IMR-90 (cell line): ENCODE measurements at regions not wholly inside any gene's neighbourhood (a gene's known extent, or its start where the extent isn't known, plus 50 kb on each side); places are given as distances from the start of the nearest gene placed in this dataset.

Experiments used
- BHLHE40 ChIP-seq: fragments of 150-350 bp; IDR thresholded peaks from 2 replicates; pipeline ENCODE4 v1.6.1; 2016; ENCODE audit warnings: mild to moderate bottlenecking, low read depth, low read length
- CEBPB ChIP-seq: IDR thresholded peaks from 2 replicates; pipeline ENCODE4 v1.6.1; 2012; ENCODE audit warnings: low read depth, low read length, improper control_type of control experiment
- FOS ChIP-seq: fragments of 150-350 bp; IDR thresholded peaks from 2 replicates; pipeline ENCODE4 v1.6.1; 2016; ENCODE audit warnings: low read depth, low read length
- MAFK ChIP-seq: IDR thresholded peaks from 2 replicates; pipeline ENCODE4 v1.6.1; 2012; ENCODE audit warnings: low read depth, low read length, improper control_type of control experiment
- MAZ ChIP-seq: IDR thresholded peaks from 2 replicates; pipeline ENCODE4 v1.6.1; 2012; ENCODE audit warnings: low read depth, mild to moderate bottlenecking, low read length, improper control_type of control experiment, moderate library complexity, borderline replicate concordance
- POLR2A ChIP-seq: IDR thresholded peaks from 2 replicates; pipeline ENCODE4 v1.6.1; 2012; ENCODE audit warnings: mild to moderate bottlenecking, low read depth, low read length
- RCOR1 ChIP-seq: IDR thresholded peaks from 2 replicates; pipeline ENCODE4 v1.6.1; 2012; ENCODE audit warnings: mild to moderate bottlenecking, low read length, improper control_type of control experiment; ENCODE audit not compliant: insufficient replicate concordance
- RFX5 ChIP-seq: IDR thresholded peaks from 2 replicates; pipeline ENCODE4 v1.8.0; 2012; ENCODE audit warnings: low read depth, mild to moderate bottlenecking, low read length, moderate library complexity
- SMC3 ChIP-seq: fragments of 150-350 bp; IDR thresholded peaks from 2 replicates; pipeline ENCODE4 v1.6.1; 2016; ENCODE audit warnings: low read depth, mild to moderate bottlenecking, antibody characterized with exemption, low read length, moderate library complexity
- TF ChIP-seq, protein P1 (sequence below): conservative IDR thresholded peaks from 2 replicates; pipeline ENCODE4 v1.5.1; 2012; ENCODE audit warnings: mild to moderate bottlenecking, low read depth, low read length, improper control_type of control experiment

- TF ChIP-seq, protein P1, sequence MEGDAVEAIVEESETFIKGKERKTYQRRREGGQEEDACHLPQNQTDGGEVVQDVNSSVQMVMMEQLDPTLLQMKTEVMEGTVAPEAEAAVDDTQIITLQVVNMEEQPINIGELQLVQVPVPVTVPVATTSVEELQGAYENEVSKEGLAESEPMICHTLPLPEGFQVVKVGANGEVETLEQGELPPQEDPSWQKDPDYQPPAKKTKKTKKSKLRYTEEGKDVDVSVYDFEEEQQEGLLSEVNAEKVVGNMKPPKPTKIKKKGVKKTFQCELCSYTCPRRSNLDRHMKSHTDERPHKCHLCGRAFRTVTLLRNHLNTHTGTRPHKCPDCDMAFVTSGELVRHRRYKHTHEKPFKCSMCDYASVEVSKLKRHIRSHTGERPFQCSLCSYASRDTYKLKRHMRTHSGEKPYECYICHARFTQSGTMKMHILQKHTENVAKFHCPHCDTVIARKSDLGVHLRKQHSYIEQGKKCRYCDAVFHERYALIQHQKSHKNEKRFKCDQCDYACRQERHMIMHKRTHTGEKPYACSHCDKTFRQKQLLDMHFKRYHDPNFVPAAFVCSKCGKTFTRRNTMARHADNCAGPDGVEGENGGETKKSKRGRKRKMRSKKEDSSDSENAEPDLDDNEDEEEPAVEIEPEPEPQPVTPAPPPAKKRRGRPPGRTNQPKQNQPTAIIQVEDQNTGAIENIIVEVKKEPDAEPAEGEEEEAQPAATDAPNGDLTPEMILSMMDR = no peak
- TF ChIP-seq POLR2A = no peak
- no peak for TF ChIP-seq MAZ
- TF ChIP-seq FOS = no peak
- TF ChIP-seq BHLHE40 = no peak
- no peak for TF ChIP-seq RCOR1
- TF ChIP-seq SMC3 = no peak
- TF ChIP-seq CEBPB = no peak
- TF ChIP-seq RFX5 = no peak
- TF ChIP-seq MAFK = no peak
Measured at GRCh38 chr3:128556907-128557306, 63.9 kb upstream of the GATA2 start.
